ENCODE measurements at regions not wholly inside any gene's neighbourhood (a gene's known extent, or its start where the extent isn't known, plus 50 kb on each side); places are given as distances from the start of the nearest gene placed in this dataset.

- no peak for DNase-seq (ENCODE audit: low spot score)
- Histone ChIP-seq H3K9ac (ENCODE audit: low read depth in 1 of 2, low read length in 2 of 2) (no peak overlapping the region), H3K4me3 (ENCODE audit: low read depth in 1 of 3, low read length in 3 of 3) (no peak overlapping the region), H3K27me3 (ENCODE audit: control insufficient read depth in 4 of 4, insufficient read depth in 4 of 4, low read length in 3 of 4) (no peaks in the 10 kb centered on the region), H3K27ac (ENCODE audit: low read depth in 1 of 2, low read length in 2 of 2) (no peak overlapping the region), H3K4me1 (ENCODE audit: control insufficient read depth in 4 of 4, insufficient read depth in 4 of 4, low read length in 3 of 4) (no peaks in the 10 kb centered on the region), H3K9me3 (ENCODE audit: control insufficient read depth in 4 of 4, low read length in 3 of 4) (no peaks in the 10 kb centered on the region), H3K36me3 (ENCODE audit: control insufficient read depth in 4 of 4, insufficient read depth in 3 of 4, low read depth in 1 of 4, low read length in 3 of 4) (no peaks in the 10 kb centered on the region)
- no peak for TF ChIP-seq RXRA (IDR thresholded peaks at IDR 0.05)
- 96% methylated on average over 5 of the region's 5 CpGs for WGBS
Observed at GRCh38 chr12:23098110-23098509, 473.1 kb downstream of the ETNK1 start.

- Histone ChIP-seq H3K9me3 (ENCODE audit: control insufficient read depth in 4 of 4, low read length in 3 of 4) (no peaks in the 10 kb centered on the region), H3K27me3 (ENCODE audit: control insufficient read depth in 4 of 4, insufficient read depth in 4 of 4, low read length in 3 of 4) (no peaks in the 10 kb centered on the region), H3K27ac (ENCODE audit: low read depth in 1 of 2, low read length in 2 of 2) (no peak overlapping the region), H3K36me3 (ENCODE audit: control insufficient read depth in 4 of 4, insufficient read depth in 3 of 4, low read depth in 1 of 4, low read length in 3 of 4) (no peaks in the 10 kb centered on the region), H3K9ac (ENCODE audit: low read depth in 1 of 2, low read length in 2 of 2) (no peak overlapping the region), H3K4me3 (ENCODE audit: low read depth in 1 of 3, low read length in 3 of 3) (no peak overlapping the region), H3K4me1 (ENCODE audit: control insufficient read depth in 4 of 4, insufficient read depth in 4 of 4, low read length in 3 of 4) (peaks cover 0 to 1% (median 0%) of the 10 kb centered on the region in 4 donors)
- TF ChIP-seq SP1 (IDR thresholded peaks at IDR 0.05): no peak
- TF ChIP-seq RXRA (IDR thresholded peaks at IDR 0.05): no peak
- TF ChIP-seq ATF3 (IDR thresholded peaks at IDR 0.05): no peak
- TF ChIP-seq, protein P1, sequence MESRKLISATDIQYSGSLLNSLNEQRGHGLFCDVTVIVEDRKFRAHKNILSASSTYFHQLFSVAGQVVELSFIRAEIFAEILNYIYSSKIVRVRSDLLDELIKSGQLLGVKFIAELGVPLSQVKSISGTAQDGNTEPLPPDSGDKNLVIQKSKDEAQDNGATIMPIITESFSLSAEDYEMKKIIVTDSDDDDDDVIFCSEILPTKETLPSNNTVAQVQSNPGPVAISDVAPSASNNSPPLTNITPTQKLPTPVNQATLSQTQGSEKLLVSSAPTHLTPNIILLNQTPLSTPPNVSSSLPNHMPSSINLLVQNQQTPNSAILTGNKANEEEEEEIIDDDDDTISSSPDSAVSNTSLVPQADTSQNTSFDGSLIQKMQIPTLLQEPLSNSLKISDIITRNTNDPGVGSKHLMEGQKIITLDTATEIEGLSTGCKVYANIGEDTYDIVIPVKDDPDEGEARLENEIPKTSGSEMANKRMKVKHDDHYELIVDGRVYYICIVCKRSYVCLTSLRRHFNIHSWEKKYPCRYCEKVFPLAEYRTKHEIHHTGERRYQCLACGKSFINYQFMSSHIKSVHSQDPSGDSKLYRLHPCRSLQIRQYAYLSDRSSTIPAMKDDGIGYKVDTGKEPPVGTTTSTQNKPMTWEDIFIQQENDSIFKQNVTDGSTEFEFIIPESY (IDR thresholded peaks at IDR 0.05): no peak
- TF ChIP-seq HNF4G (IDR thresholded peaks at IDR 0.05): no peak
- no peak for TF ChIP-seq FOXA2 (IDR thresholded peaks at IDR 0.05)
- no peak for TF ChIP-seq YY1 (IDR thresholded peaks at IDR 0.05)
- no peak for TF ChIP-seq GABPA (IDR thresholded peaks at IDR 0.05 in 1 of 2, conservative IDR thresholded peaks at IDR 0.05 in 1 of 2)
- TF ChIP-seq, protein P2, sequence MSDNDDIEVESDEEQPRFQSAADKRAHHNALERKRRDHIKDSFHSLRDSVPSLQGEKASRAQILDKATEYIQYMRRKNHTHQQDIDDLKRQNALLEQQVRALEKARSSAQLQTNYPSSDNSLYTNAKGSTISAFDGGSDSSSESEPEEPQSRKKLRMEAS (IDR thresholded peaks at IDR 0.05): no peak
- no peak for DNase-seq (ENCODE audit: low spot score)
- 54% methylated on average over 3 of the region's 3 CpGs for WGBS
Observed at GRCh38 chr12:23098517-23098916, 473.5 kb downstream of the ETNK1 start.

DNA sequence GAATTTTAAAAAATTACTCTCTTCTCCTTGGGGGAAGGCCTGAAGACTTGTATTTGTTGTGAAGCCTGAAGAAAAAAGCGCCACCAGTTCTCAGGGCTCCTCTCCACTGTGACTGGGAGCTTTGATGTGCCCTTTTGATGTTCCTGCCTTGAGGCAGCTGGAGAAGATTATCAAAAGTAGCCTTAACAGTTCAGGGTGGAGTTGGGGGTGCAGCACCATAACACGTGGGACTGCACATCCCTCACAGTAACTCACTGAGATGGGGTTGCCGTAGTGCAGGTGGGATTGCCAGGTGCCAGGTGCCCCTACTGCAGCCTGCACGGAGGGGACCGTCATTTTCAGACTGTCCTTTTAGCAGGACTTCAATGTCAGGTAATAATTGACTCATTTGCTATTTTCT is 474.1 kb downstream of the ETNK1 start:
- no peaks in the 10 kb centered on the region for H3K27me3 ChIP-seq (ENCODE audit: control insufficient read depth in 4 of 4, insufficient read depth in 4 of 4, low read length in 3 of 4)
- WGBS: 76% methylated on average over 5 of the region's 5 CpGs
- H3K4me3 ChIP-seq (ENCODE audit: low read depth in 1 of 3, low read length in 3 of 3): no peak overlapping the region
- no peak for DNase-seq (ENCODE audit: low spot score)
- H3K27ac ChIP-seq (ENCODE audit: low read depth in 1 of 2, low read length in 2 of 2): no peak overlapping the region
- H3K9me3 ChIP-seq (ENCODE audit: control insufficient read depth in 4 of 4, low read length in 3 of 4): no peaks in the 10 kb centered on the region
- TF ChIP-seq HNF4A (conservative IDR thresholded peaks at IDR 0.05): no peak
- no peak overlapping the region for H3K9ac ChIP-seq (ENCODE audit: low read depth in 1 of 2, low read length in 2 of 2)
- no peaks in the 10 kb centered on the region for H3K36me3 ChIP-seq (ENCODE audit: control insufficient read depth in 4 of 4, insufficient read depth in 3 of 4, low read depth in 1 of 4, low read length in 3 of 4)
- peaks cover 0 to 1% (median 0%) of the 10 kb centered on the region in 4 donors for H3K4me1 ChIP-seq (ENCODE audit: control insufficient read depth in 4 of 4, insufficient read depth in 4 of 4, low read length in 3 of 4)

DNA sequence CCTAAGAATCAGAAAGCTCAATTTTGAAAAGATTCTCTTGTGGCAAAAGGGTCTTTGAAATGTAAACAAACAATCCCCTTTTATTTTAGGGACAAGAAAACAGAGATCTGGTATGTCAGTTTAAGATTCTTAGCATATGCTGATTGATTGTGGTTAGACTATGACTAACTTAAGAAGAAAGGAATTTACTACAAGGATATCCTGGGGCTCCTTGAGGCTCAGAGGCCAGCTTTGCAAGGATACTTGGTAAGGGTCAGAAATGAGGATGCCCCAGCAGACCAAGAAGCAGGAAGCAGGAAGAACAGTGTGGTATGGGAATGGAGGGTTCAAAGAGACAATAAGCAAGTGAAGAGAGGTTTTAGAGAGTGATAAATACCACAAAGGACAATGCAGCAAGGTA is 474.6 kb downstream of the ETNK1 start:
- Histone ChIP-seq H3K9me3 (ENCODE audit: control insufficient read depth in 4 of 4, low read length in 3 of 4) (no peaks in the 10 kb centered on the region), H3K4me1 (ENCODE audit: control insufficient read depth in 4 of 4, insufficient read depth in 4 of 4, low read length in 3 of 4) (peaks cover 0 to 1% (median 0%) of the 10 kb centered on the region in 4 donors), H3K9ac (ENCODE audit: low read depth in 1 of 2, low read length in 2 of 2) (no peak overlapping the region), H3K4me3 (ENCODE audit: low read depth in 1 of 3, low read length in 3 of 3) (no peak overlapping the region), H3K27me3 (ENCODE audit: control insufficient read depth in 4 of 4, insufficient read depth in 4 of 4, low read length in 3 of 4) (no peaks in the 10 kb centered on the region), H3K27ac (ENCODE audit: low read depth in 1 of 2, low read length in 2 of 2) (no peak overlapping the region), H3K36me3 (ENCODE audit: control insufficient read depth in 4 of 4, insufficient read depth in 3 of 4, low read depth in 1 of 4, low read length in 3 of 4) (no peaks in the 10 kb centered on the region)
- TF ChIP-seq, protein P1 (IDR thresholded peaks at IDR 0.05): no peak
- no peak for TF ChIP-seq HNF4G (IDR thresholded peaks at IDR 0.05)
- no peak for TF ChIP-seq FOXA2 (IDR thresholded peaks at IDR 0.05)
- TF ChIP-seq ATF3 (IDR thresholded peaks at IDR 0.05): no peak
- no peak for TF ChIP-seq HNF4A (conservative IDR thresholded peaks at IDR 0.05)
- TF ChIP-seq NR2F2 (IDR thresholded peaks at IDR 0.05): no peak
- TF ChIP-seq TAF1 (conservative IDR thresholded peaks at IDR 0.05): no peak
- TF ChIP-seq FOXA1 (IDR thresholded peaks at IDR 0.05): no peak
- TF ChIP-seq, protein P3, sequence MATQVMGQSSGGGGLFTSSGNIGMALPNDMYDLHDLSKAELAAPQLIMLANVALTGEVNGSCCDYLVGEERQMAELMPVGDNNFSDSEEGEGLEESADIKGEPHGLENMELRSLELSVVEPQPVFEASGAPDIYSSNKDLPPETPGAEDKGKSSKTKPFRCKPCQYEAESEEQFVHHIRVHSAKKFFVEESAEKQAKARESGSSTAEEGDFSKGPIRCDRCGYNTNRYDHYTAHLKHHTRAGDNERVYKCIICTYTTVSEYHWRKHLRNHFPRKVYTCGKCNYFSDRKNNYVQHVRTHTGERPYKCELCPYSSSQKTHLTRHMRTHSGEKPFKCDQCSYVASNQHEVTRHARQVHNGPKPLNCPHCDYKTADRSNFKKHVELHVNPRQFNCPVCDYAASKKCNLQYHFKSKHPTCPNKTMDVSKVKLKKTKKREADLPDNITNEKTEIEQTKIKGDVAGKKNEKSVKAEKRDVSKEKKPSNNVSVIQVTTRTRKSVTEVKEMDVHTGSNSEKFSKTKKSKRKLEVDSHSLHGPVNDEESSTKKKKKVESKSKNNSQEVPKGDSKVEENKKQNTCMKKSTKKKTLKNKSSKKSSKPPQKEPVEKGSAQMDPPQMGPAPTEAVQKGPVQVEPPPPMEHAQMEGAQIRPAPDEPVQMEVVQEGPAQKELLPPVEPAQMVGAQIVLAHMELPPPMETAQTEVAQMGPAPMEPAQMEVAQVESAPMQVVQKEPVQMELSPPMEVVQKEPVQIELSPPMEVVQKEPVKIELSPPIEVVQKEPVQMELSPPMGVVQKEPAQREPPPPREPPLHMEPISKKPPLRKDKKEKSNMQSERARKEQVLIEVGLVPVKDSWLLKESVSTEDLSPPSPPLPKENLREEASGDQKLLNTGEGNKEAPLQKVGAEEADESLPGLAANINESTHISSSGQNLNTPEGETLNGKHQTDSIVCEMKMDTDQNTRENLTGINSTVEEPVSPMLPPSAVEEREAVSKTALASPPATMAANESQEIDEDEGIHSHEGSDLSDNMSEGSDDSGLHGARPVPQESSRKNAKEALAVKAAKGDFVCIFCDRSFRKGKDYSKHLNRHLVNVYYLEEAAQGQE (IDR thresholded peaks at IDR 0.05): no peak
- no peak for TF ChIP-seq GABPA (IDR thresholded peaks at IDR 0.05 in 1 of 2, conservative IDR thresholded peaks at IDR 0.05 in 1 of 2)
- DNase-seq (ENCODE audit: low spot score): no peak

Data from liver (tissue), 7 donors.